NCI-H2196 (cell line): ENCODE measurements at regions not wholly inside any gene's neighbourhood (a gene's known extent, or its start where the extent isn't known, plus 50 kb on each side); places are given as distances from the start of the nearest gene placed in this dataset.

Source experiments
- DNase-seq: peaks from one replicate; lab custom pipeline; 2025; ENCODE audit not compliant: unreplicated experiment; lab: John Stamatoyannopoulos, UW

GRCh38 chr10:107471911-107472310, 307.4 kb upstream of the SORCS1 start:
- DNase-seq: no peak

DNA sequence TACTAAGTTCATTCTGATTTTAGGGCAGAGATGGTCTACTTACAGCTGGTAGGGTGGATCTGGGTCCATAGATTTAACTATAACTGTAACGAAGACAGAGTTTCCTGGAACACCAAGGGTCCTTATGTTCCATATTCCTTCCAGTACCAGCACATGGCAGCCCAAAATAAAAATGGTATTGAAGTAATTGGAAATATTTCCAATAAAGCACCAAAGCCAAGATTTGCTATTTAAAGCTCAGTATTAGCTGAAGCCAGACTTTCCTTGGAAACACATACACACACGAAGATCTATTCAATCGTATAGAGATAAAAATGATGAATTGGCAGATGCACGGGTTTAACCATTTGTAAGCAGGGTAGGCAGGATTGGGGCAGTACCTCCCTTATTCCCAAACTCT, 289.1 kb upstream of the SORCS1 start:
- DNase-seq: no peak

DNA sequence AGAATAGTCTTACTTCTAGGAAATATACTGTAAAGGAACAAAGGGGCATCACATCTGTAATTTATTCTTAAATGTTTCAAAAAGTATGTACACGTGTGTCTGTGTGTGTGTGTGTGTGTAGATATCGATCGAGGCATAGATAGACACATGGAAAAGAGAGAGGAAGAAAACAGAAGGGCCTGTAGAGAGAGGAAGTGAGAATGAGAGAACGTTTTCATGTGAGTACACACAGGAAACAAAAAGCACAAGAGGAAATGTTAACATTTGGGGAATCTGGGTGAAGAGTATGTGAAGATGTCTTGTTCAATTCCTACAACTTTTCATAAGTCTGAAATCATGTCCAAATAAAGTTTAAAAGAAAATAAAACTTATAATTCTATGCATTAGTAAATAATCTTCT, 286.5 kb upstream of the SORCS1 start:
- no peak for DNase-seq

GRCh38 chr10:107450056-107450455, 285.6 kb upstream of the SORCS1 start:
- DNase-seq: no peak

GRCh38 chr10:107444443-107444842, 279.9 kb upstream of the SORCS1 start:
- DNase-seq: no peak

DNA sequence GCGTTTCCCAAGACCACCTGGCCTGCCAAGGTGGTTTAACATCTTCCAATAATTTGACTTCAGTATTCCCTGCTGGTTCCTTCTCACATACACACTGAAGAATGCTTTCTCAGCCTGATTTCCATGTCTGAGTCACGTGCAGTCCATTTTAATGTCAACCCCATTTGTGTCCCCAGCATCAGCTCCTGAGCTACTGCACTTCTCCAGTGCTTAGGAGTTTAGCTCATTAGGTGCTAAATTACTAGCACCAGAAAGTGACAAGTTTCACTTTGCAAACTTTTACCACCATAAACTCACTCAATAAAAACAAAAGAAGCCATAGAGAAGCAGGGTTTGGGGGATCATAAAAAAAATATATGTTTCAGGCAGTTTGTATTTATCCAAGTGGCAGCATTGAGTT, 279.3 kb upstream of the SORCS1 start:
- DNase-seq: no peak

GRCh38 chr10:107443326-107443725, 278.8 kb upstream of the SORCS1 start:
- DNase-seq: no peak

DNA sequence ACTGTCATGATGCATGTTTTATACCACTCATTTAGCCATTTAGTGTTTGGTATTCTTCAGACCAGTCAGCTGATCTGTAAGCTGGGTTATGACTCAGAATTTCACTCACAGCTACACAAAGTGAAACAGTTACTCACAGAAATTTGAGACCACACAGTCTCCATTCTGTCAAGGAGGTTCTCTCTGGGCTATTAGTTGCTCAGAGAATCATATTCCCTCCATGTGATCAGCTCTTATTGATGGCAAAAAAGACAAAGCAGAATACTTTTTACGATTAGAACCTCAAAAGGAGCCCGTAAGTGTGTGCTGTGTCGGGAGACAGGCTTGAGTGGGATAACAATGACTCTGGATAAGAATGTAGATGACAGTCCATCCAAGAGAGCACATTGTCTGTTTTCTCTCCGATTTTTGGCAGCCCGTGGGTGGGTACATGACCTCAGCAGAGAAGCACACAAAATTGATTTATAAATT, 277.6 kb upstream of the SORCS1 start:
- DNase-seq: no peak

- no peak for DNase-seq
Observed at GRCh38 chr10:107440741-107441140, 276.2 kb upstream of the SORCS1 start.

GRCh38 chr10:107437921-107438320, 273.4 kb upstream of the SORCS1 start:
- no peak for DNase-seq

DNA sequence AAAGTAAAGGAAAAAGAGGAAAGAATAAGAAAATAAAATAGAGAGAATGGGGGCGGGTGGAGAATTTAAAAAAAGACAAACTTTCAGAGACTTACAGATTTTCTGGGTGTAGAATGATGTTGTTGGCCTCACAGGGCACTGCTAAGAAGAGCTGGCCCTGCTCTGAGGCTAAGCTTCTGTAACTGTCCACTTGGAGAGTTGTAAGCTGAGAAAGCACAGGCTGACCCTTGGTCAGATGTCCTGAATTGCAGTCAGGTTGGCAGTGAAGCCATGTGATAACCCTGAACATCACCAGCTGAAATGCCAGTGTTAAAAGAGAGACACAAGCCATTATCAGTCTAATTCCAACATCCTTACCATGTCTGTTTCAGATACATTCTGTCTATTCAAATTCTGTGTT, 272.1 kb upstream of the SORCS1 start:
- no peak for DNase-seq

DNA sequence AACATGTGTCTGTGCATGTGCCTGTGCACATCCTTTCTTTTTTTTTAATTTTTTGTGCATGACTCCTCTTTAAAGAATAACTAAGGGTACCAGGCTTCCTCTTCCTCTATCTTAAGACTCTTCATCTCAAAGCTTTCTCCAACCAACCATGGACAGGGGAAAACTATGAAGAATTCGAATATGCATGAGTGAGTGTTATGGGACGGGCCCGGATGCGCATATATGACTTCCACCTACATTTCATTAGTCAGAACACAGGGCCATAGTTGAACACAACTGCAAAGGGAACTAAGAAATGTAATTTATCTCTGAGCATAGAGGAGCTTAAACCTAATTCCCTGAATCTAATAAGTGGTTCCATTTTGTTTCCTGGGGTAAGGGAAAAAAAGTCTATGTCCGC, 270.3 kb upstream of the SORCS1 start:
- DNase-seq: no peak

GRCh38 chr10:107434201-107434600, 269.7 kb upstream of the SORCS1 start:
- DNase-seq: no peak

- DNase-seq: no peak
Observed at GRCh38 chr10:107433605-107434004, 269.1 kb upstream of the SORCS1 start.

- no peak for DNase-seq
Observed at GRCh38 chr10:107430446-107430845, 265.9 kb upstream of the SORCS1 start.

- no peak for DNase-seq
Observed at GRCh38 chr10:107427016-107427415, 262.5 kb upstream of the SORCS1 start.

DNA sequence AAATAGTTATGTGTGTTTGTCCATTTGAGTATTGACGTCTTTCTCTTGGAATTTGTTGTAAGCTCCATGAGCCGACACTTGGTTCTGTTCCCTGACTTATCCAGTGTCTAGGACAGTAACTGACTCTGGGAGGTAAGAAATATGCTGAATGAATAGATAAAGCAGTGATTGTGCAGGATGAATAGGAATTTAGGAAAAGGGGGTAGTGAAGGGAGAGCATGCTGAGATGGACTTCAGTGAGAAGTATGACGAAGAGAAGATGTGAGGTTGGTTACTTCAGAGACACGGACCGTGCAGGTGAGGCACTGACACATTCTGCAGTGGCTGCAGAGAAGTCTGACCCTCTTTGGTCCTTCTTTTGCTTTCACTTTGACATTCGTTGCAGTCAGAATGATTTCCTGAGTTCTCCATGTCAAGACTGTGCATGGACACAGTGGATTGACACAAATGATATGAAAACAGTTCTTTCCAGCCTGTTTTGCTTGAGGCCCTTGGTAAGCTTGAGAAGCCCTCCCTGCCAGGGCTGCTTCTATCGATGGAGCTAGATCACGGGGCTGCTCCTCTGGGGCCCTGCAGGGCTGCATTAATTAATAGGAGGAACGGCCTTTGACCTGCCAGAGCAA, 261.5 kb upstream of the SORCS1 start:
- no peak for DNase-seq

GRCh38 chr10:107424628-107425027, 260.1 kb upstream of the SORCS1 start:
- no peak for DNase-seq

- no peak for DNase-seq
Observed at GRCh38 chr10:107423903-107424302, 259.4 kb upstream of the SORCS1 start.

DNA sequence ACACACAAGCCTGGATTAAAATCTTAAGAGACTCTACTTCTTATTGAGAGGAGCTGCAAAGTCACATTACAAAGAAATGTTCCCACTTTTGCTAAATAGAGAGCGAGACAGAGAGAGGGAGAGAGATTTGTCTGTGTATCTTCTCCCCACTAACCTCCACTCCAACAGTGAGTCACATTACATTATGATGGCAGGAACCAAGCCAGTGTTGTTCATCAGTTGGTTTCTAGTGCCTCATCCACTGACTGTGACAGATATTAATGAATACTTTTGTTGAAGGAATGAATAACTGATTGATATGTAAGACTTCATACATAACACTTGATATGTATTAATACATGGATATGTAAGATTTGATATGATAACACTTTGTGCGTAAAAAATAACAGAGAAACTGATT, 258.2 kb upstream of the SORCS1 start:
- no peak for DNase-seq

DNA sequence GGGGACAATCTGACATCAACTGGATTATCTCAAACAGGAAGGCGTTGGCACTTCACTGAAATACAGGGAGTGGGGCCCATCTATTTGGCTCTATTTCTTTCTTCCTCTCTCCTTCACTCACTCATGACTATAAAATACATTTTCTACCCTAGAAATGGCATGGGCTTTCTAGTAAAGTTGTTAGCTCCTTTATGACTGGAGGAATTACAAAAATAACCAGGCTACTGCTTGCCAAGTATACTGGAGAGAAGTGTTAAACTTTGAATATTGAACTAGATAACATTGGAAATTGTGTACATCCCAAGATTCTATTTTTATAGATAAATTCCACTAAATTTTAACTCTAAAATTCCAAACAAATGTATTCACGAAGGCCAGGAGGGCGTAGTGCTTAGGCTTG, 255.7 kb upstream of the SORCS1 start:
- no peak for DNase-seq

DNA sequence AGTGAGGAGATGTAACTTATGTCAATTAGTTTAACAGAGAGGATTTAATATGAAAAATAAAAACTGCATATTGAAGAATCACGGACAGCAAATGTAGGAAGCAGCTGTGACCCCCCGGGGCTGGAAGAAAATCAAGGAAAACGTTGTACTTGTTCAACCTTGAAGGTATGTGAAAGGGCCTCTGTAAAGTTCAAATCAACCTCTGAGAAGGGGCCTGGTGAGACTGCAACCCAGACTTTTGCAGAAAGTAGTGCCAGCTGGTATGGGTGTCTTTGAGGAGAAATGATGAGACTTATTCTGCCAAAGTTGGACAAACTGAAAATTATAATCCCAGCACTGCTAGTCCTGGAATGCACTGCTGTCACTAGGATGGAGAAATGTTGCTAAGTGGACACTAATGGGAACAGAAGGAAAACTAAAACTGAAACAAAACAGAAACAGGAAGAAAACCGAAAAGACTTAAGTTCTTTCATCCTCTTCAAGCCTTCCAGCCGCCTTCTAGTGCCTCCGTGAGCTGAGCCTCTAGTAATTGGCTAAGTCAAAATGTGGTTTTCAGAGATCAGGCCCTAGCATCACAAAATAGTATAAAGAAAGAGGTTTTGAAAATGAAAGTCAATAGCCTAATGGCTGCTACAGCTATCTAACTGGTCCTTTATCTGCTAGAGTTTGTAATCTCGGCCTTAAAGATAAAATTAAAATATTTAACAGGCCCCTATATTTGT, 253.7 kb upstream of the SORCS1 start:
- no peak for DNase-seq

- no peak for DNase-seq
Observed at GRCh38 chr10:107417446-107417845, 252.9 kb upstream of the SORCS1 start.
